PFSK-1 (cell line): ENCODE measurements at regions not wholly inside any gene's neighbourhood (a gene's known extent, or its start where the extent isn't known, plus 50 kb on each side); places are given as distances from the start of the nearest gene placed in this dataset.

Source experiments
- FOXP2 ChIP-seq: optimal IDR thresholded peaks from 2 replicates; pipeline ENCODE3; 2011; ENCODE audit warnings: borderline replicate concordance, control low read depth, inconsistent platforms; ENCODE audit not compliant: insufficient read depth; ENCODE audit errors: extremely low read length, extremely low read depth
- POLR2AphosphoS5 ChIP-seq: IDR thresholded peaks from 2 replicates; pipeline ENCODE4 v1.6.1; 2012; ENCODE audit warnings: low read depth, mild to moderate bottlenecking, control low read depth, low read length, moderate library complexity
- REST ChIP-seq, 2 experiments: IDR thresholded peaks; 2 replicates each; pipeline versions ENCODE4 v1.6.1 to v1.8.0; 2011 to 2012; ENCODE audit warnings: low read depth in 2 of 2, low read length in 2 of 2, control low read depth in 1 of 2, inconsistent platforms in 1 of 2, mild to moderate bottlenecking in 1 of 2, moderate library complexity in 1 of 2; ENCODE audit not compliant: insufficient read depth in 1 of 2
- SIN3A ChIP-seq: IDR thresholded peaks from 2 replicates; pipeline ENCODE4 v1.6.1; 2012; ENCODE audit warnings: mild to moderate bottlenecking, low read length, moderate library complexity, borderline replicate concordance; ENCODE audit not compliant: insufficient read depth
- TAF1 ChIP-seq: IDR thresholded peaks from 2 replicates; pipeline ENCODE4 v1.6.1; 2012; ENCODE audit warnings: low read length, control low read depth, borderline replicate concordance; ENCODE audit not compliant: insufficient read depth

- no peak for TF ChIP-seq POLR2AphosphoS5
- no peak for TF ChIP-seq FOXP2
- TF ChIP-seq SIN3A, result no peak
- TF ChIP-seq REST (IDR thresholded peaks at IDR 0.05; ENCODE audit: insufficient read depth in 1 of 2, low read depth in 2 of 2, low read length in 2 of 2), result no peak
- no peak for TF ChIP-seq TAF1
These were observed 242.6 kb upstream of the TPM1 start for GRCh38 chr15:62799919-62800318.

GRCh38 chr15:62802612-62803011 lies 239.9 kb upstream of the TPM1 start:
- no peak for TF ChIP-seq REST (IDR thresholded peaks at IDR 0.05; ENCODE audit: insufficient read depth in 1 of 2, low read depth in 2 of 2, low read length in 2 of 2)
- no peak for TF ChIP-seq SIN3A
- no peak for TF ChIP-seq POLR2AphosphoS5
- TF ChIP-seq TAF1, result no peak
- TF ChIP-seq FOXP2, result no peak

- TF ChIP-seq REST (IDR thresholded peaks at IDR 0.05; ENCODE audit: insufficient read depth in 1 of 2, low read depth in 2 of 2, low read length in 2 of 2) (no peak), TAF1 (no peak), SIN3A (no peak), FOXP2 (no peak), POLR2AphosphoS5 (no peak)
These were observed 238.6 kb upstream of the TPM1 start for GRCh38 chr15:62803856-62804400.

GRCh38 chr15:62805502-62805901 lies 237.0 kb upstream of the TPM1 start:
- TF ChIP-seq SIN3A (no peak), REST (IDR thresholded peaks at IDR 0.05; ENCODE audit: insufficient read depth in 1 of 2, low read depth in 2 of 2, low read length in 2 of 2) (no peak), FOXP2 (no peak), POLR2AphosphoS5 (no peak), TAF1 (no peak)
